ENCODE measurements at regions not wholly inside any gene's neighbourhood (a gene's known extent, or its start where the extent isn't known, plus 50 kb on each side); places are given as distances from the start of the nearest gene placed in this dataset.

- no peak for DNase-seq (ENCODE audit: low spot score)
Measured at GRCh38 chr20:40542065-40542464, 147.0 kb downstream of the MAFB start.

GRCh38 chr20:40540166-40540565, 148.9 kb downstream of the MAFB start:
- DNase-seq (ENCODE audit: low spot score): no peak

GRCh38 chr20:40538131-40538530, 150.9 kb downstream of the MAFB start:
- no peak for DNase-seq (ENCODE audit: low spot score)

GRCh38 chr20:40536808-40537207, 152.2 kb downstream of the MAFB start:
- DNase-seq (ENCODE audit: low spot score): no peak

GRCh38 chr20:40535816-40536215, 153.2 kb downstream of the MAFB start:
- DNase-seq (ENCODE audit: low spot score): no peak

- DNase-seq (ENCODE audit: low spot score): peak; percentile 29
Measured at GRCh38 chr20:40532103-40532502, 156.9 kb downstream of the MAFB start.

- no peak for DNase-seq (ENCODE audit: low spot score)
Measured at GRCh38 chr20:40525351-40525750, 163.7 kb downstream of the MAFB start.

- DNase-seq (ENCODE audit: low spot score): no peak
Measured at GRCh38 chr20:40524071-40524470, 165.0 kb downstream of the MAFB start.

GRCh38 chr20:40522405-40522804, 166.6 kb downstream of the MAFB start:
- no peak for DNase-seq (ENCODE audit: low spot score)

GRCh38 chr20:40521962-40522361, 167.1 kb downstream of the MAFB start:
- no peak for DNase-seq (ENCODE audit: low spot score)

- no peak for DNase-seq (ENCODE audit: low spot score)
Measured at GRCh38 chr20:40519918-40520317, 169.1 kb downstream of the MAFB start.

GRCh38 chr20:40512994-40513393, 176.0 kb downstream of the MAFB start:
- no peak for DNase-seq (ENCODE audit: low spot score)

GRCh38 chr20:40512591-40512990, 176.4 kb downstream of the MAFB start:
- DNase-seq (ENCODE audit: low spot score): no peak

GRCh38 chr20:40511478-40511877, 177.6 kb downstream of the MAFB start:
- no peak for DNase-seq (ENCODE audit: low spot score)

- DNase-seq (ENCODE audit: low spot score): no peak
Measured at GRCh38 chr20:40510622-40511021, 178.4 kb downstream of the MAFB start.

GRCh38 chr20:40508821-40509220, 180.2 kb downstream of the MAFB start:
- DNase-seq (ENCODE audit: low spot score): no peak

GRCh38 chr20:40506537-40506939, 182.5 kb downstream of the MAFB start:
- DNase-seq (ENCODE audit: low spot score): peak; percentile 75

GRCh38 chr20:40503119-40503518, 185.9 kb downstream of the MAFB start:
- no peak for DNase-seq (ENCODE audit: low spot score)

GRCh38 chr20:40502576-40502975, 186.5 kb downstream of the MAFB start:
- no peak for DNase-seq (ENCODE audit: low spot score)

GRCh38 chr20:40499391-40499790, 189.6 kb downstream of the MAFB start:
- no peak for DNase-seq (ENCODE audit: low spot score)

- no peak for DNase-seq (ENCODE audit: low spot score)
Measured at GRCh38 chr20:40497899-40498691, 190.9 kb downstream of the MAFB start.

GRCh38 chr20:40495956-40496355, 193.1 kb downstream of the MAFB start:
- no peak for DNase-seq (ENCODE audit: low spot score)

- DNase-seq (ENCODE audit: low spot score): no peak
Measured at GRCh38 chr20:40494248-40494647, 194.8 kb downstream of the MAFB start.

GRCh38 chr20:40493549-40493948, 195.5 kb downstream of the MAFB start:
- no peak for DNase-seq (ENCODE audit: low spot score)

All from RKO (cell line).